ENCODE measurements at regions not wholly inside any gene's neighbourhood (a gene's known extent, or its start where the extent isn't known, plus 50 kb on each side); places are given as distances from the start of the nearest gene placed in this dataset.
"Not testable (repeated sequence)": the region's sequence is repeated elsewhere in the genome, so short reads cannot be mapped to it uniquely, and the experiment has no call there.

GRCh38 chr1:56135069-56135863 lies 444.1 kb downstream of the PLPP3 start:
- no peak overlapping the region for H3K27ac Mint-ChIP-seq
- no peaks in the 10 kb centered on the region for H3K36me3 Mint-ChIP-seq (ENCODE audit: insufficient read depth)
- no peaks in the 10 kb centered on the region for H3K27me3 Mint-ChIP-seq
- no peak for ATAC-seq (replicated peaks)
- no peaks in the 10 kb centered on the region for H3K4me1 Mint-ChIP-seq (ENCODE audit: low read depth in 2 of 2)
- DNase-seq, result no peak
- H3K4me3 Mint-ChIP-seq, result no peak overlapping the region
- H3K9me3 Mint-ChIP-seq, result peaks cover 0 to 2% of the 10 kb centered on the region in 2 donors

GRCh38 chr1:56133522-56134472 lies 445.6 kb downstream of the PLPP3 start:
- Mint-ChIP-seq H3K4me1 (ENCODE audit: low read depth in 2 of 2) (no peaks in the 10 kb centered on the region), H3K4me3 (no peak overlapping the region), H3K36me3 (ENCODE audit: insufficient read depth) (no peaks in the 10 kb centered on the region), H3K27me3 (no peaks in the 10 kb centered on the region), H3K9me3 (peaks cover 0 to 2% of the 10 kb centered on the region in 2 donors), H3K27ac (no peak overlapping the region)
- ATAC-seq (replicated peaks) (no peak), DNase-seq (no peak)

- no peaks in the 10 kb centered on the region for H3K4me1 Mint-ChIP-seq (ENCODE audit: low read depth in 2 of 2)
- no peak overlapping the region for H3K27ac Mint-ChIP-seq
- H3K9me3 Mint-ChIP-seq, result peaks cover 0 to 2% of the 10 kb centered on the region in 2 donors
- H3K36me3 Mint-ChIP-seq (ENCODE audit: insufficient read depth), result no peaks in the 10 kb centered on the region
- ATAC-seq (replicated peaks) (no peak), DNase-seq (no peak)
- no peak overlapping the region for H3K4me3 Mint-ChIP-seq
- H3K27me3 Mint-ChIP-seq, result no peaks in the 10 kb centered on the region
These were observed 446.8 kb downstream of the PLPP3 start for GRCh38 chr1:56132520-56132919.

GRCh38 chr1:56129837-56130236 lies 449.5 kb downstream of the PLPP3 start:
- Mint-ChIP-seq H3K27ac (no peak overlapping the region), H3K4me3 (no peak overlapping the region), H3K9me3 (peaks cover 0 to 2% of the 10 kb centered on the region in 2 donors), H3K27me3 (no peaks in the 10 kb centered on the region), H3K36me3 (ENCODE audit: insufficient read depth) (no peaks in the 10 kb centered on the region), H3K4me1 (ENCODE audit: low read depth in 2 of 2) (no peaks in the 10 kb centered on the region)
- ATAC-seq (replicated peaks) (no peak), DNase-seq (no peak)

- Mint-ChIP-seq H3K27me3 (no peaks in the 10 kb centered on the region), H3K9me3 (no peaks in the 10 kb centered on the region), H3K4me3 (no peak overlapping the region), H3K27ac (no peak overlapping the region), H3K36me3 (ENCODE audit: insufficient read depth) (no peaks in the 10 kb centered on the region), H3K4me1 (ENCODE audit: low read depth in 2 of 2) (no peaks in the 10 kb centered on the region)
- ATAC-seq (replicated peaks) (no peak), DNase-seq (no peak)
These were observed 454.0 kb downstream of the PLPP3 start for GRCh38 chr1:56125316-56125715.

GRCh38 chr1:56123826-56124225 lies 455.5 kb downstream of the PLPP3 start:
- Mint-ChIP-seq H3K9me3 (no peaks in the 10 kb centered on the region), H3K27me3 (no peaks in the 10 kb centered on the region), H3K27ac (no peak overlapping the region), H3K36me3 (ENCODE audit: insufficient read depth) (no peaks in the 10 kb centered on the region), H3K4me1 (ENCODE audit: low read depth in 2 of 2) (no peaks in the 10 kb centered on the region), H3K4me3 (no peak overlapping the region)
- no peak for ATAC-seq (replicated peaks)
- no peak for DNase-seq

GRCh38 chr1:56123421-56123820 lies 455.9 kb downstream of the PLPP3 start:
- Mint-ChIP-seq H3K27me3 (no peaks in the 10 kb centered on the region), H3K4me3 (no peak overlapping the region), H3K9me3 (peaks cover 0 to under 1% of the 10 kb centered on the region in 2 donors), H3K4me1 (ENCODE audit: low read depth in 2 of 2) (no peaks in the 10 kb centered on the region), H3K27ac (no peak overlapping the region), H3K36me3 (ENCODE audit: insufficient read depth) (no peaks in the 10 kb centered on the region)
- DNase-seq, result no peak
- ATAC-seq (replicated peaks), result no peak

GRCh38 chr1:56120021-56120420 lies 459.3 kb downstream of the PLPP3 start:
- no peak for DNase-seq
- H3K4me3 Mint-ChIP-seq, result no peak overlapping the region
- H3K27me3 Mint-ChIP-seq, result no peaks in the 10 kb centered on the region
- no peaks in the 10 kb centered on the region for H3K36me3 Mint-ChIP-seq (ENCODE audit: insufficient read depth)
- no peaks in the 10 kb centered on the region for H3K4me1 Mint-ChIP-seq (ENCODE audit: low read depth in 2 of 2)
- no peak for ATAC-seq (replicated peaks)
- peaks cover 12 to 13% of the 10 kb centered on the region in 2 donors for H3K9me3 Mint-ChIP-seq
- H3K27ac Mint-ChIP-seq, result no peak overlapping the region

- H3K27me3 Mint-ChIP-seq; H3K27ac Mint-ChIP-seq; H3K4me1 Mint-ChIP-seq (ENCODE audit: low read depth in 2 of 2); ATAC-seq (replicated peaks); H3K4me3 Mint-ChIP-seq; DNase-seq; H3K36me3 Mint-ChIP-seq (ENCODE audit: insufficient read depth): not testable (repeated sequence)
- H3K9me3 Mint-ChIP-seq, result peaks cover 12 to 13% of the 10 kb centered on the region in 2 donors
These were observed 460.7 kb downstream of the PLPP3 start for GRCh38 chr1:56118676-56119075.

GRCh38 chr1:56115701-56116100 lies 463.7 kb downstream of the PLPP3 start:
- Mint-ChIP-seq H3K4me1 (ENCODE audit: low read depth in 2 of 2) (no peaks in the 10 kb centered on the region), H3K9me3 (peaks cover 13 to 19% of the 10 kb centered on the region in 2 donors), H3K36me3 (ENCODE audit: insufficient read depth) (no peaks in the 10 kb centered on the region), H3K4me3 (no peak overlapping the region), H3K27me3 (no peaks in the 10 kb centered on the region), H3K27ac (no peak overlapping the region)
- DNase-seq (no peak), ATAC-seq (replicated peaks) (no peak)

- Mint-ChIP-seq H3K4me3 (no peak overlapping the region), H3K9me3 (peaks cover 13 to 19% of the 10 kb centered on the region in 2 donors), H3K36me3 (ENCODE audit: insufficient read depth) (no peaks in the 10 kb centered on the region), H3K27me3 (no peaks in the 10 kb centered on the region), H3K27ac (no peak overlapping the region), H3K4me1 (ENCODE audit: low read depth in 2 of 2) (no peaks in the 10 kb centered on the region)
- no peak for DNase-seq
- ATAC-seq (replicated peaks), result no peak
These were observed 465.7 kb downstream of the PLPP3 start for GRCh38 chr1:56113679-56114078.

- ATAC-seq (replicated peaks) (no peak), DNase-seq (no peak)
- peaks cover 7 to 8% of the 10 kb centered on the region in 2 donors for H3K9me3 Mint-ChIP-seq
- H3K4me1 Mint-ChIP-seq (ENCODE audit: low read depth in 2 of 2), result no peaks in the 10 kb centered on the region
- peaks cover 0 to 5% of the 10 kb centered on the region in 2 donors for H3K27me3 Mint-ChIP-seq
- no peak overlapping the region for H3K27ac Mint-ChIP-seq
- no peak overlapping the region for H3K4me3 Mint-ChIP-seq
- no peaks in the 10 kb centered on the region for H3K36me3 Mint-ChIP-seq (ENCODE audit: insufficient read depth)
These were observed 472.1 kb downstream of the PLPP3 start for GRCh38 chr1:56107275-56107638.

- no peak for DNase-seq
- Mint-ChIP-seq H3K4me3 (no peak overlapping the region), H3K27ac (no peak overlapping the region), H3K9me3 (peaks cover 6 to 8% of the 10 kb centered on the region in 2 donors), H3K4me1 (ENCODE audit: low read depth in 2 of 2) (no peaks in the 10 kb centered on the region), H3K36me3 (ENCODE audit: insufficient read depth) (no peaks in the 10 kb centered on the region), H3K27me3 (peaks cover 0 to 5% of the 10 kb centered on the region in 2 donors)
- no peak for ATAC-seq (replicated peaks)
These were observed 472.7 kb downstream of the PLPP3 start for GRCh38 chr1:56106531-56107274.

Data from effector memory CD8-positive, alpha-beta T cell (primary cell).